ENCODE measurements at regions not wholly inside any gene's neighbourhood (a gene's known extent, or its start where the extent isn't known, plus 50 kb on each side); places are given as distances from the start of the nearest gene placed in this dataset.

DNA sequence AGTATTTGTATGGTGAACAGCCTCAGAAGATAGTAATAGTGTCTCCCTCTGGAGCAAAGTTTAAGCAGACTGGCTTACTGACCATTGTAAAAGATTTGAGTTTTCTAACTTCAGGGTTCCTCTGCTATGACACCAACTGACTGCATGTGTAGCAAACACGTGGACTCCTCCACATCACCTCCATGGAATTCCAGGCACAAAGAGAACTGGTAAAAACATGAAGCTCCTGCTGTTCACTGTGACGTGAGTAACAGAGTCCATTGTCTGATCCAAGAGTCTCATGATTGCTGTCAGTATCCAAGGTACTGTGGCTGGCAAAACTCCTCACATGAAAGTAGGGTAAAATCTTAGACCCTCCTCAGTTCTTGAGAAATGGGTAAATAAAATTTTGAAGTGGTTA lies 107.6 kb upstream of the FAM9B start:
- TF ChIP-seq, protein P1, sequence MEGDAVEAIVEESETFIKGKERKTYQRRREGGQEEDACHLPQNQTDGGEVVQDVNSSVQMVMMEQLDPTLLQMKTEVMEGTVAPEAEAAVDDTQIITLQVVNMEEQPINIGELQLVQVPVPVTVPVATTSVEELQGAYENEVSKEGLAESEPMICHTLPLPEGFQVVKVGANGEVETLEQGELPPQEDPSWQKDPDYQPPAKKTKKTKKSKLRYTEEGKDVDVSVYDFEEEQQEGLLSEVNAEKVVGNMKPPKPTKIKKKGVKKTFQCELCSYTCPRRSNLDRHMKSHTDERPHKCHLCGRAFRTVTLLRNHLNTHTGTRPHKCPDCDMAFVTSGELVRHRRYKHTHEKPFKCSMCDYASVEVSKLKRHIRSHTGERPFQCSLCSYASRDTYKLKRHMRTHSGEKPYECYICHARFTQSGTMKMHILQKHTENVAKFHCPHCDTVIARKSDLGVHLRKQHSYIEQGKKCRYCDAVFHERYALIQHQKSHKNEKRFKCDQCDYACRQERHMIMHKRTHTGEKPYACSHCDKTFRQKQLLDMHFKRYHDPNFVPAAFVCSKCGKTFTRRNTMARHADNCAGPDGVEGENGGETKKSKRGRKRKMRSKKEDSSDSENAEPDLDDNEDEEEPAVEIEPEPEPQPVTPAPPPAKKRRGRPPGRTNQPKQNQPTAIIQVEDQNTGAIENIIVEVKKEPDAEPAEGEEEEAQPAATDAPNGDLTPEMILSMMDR (IDR thresholded peaks at IDR 0.05) = no peak
- no peak for TF ChIP-seq POLR2A (IDR thresholded peaks at IDR 0.05)
